Activated CD4-positive, CD25-positive, alpha-beta regulatory T cell treated with anti-CD3 and anti-CD28 coated beads, Interleukin-2, amount 50 U/mL, for 72 hours (primary cell): ENCODE measurements at regions not wholly inside any gene's neighbourhood (a gene's known extent, or its start where the extent isn't known, plus 50 kb on each side); places are given as distances from the start of the nearest gene placed in this dataset.
"Not testable (repeated sequence)": the region's sequence is repeated elsewhere in the genome, so short reads cannot be mapped to it uniquely, and the experiment has no call there.

Experiments
- DNase-seq: peaks from one replicate; pipeline ENCODE4 v3.0.0; 2021

DNA sequence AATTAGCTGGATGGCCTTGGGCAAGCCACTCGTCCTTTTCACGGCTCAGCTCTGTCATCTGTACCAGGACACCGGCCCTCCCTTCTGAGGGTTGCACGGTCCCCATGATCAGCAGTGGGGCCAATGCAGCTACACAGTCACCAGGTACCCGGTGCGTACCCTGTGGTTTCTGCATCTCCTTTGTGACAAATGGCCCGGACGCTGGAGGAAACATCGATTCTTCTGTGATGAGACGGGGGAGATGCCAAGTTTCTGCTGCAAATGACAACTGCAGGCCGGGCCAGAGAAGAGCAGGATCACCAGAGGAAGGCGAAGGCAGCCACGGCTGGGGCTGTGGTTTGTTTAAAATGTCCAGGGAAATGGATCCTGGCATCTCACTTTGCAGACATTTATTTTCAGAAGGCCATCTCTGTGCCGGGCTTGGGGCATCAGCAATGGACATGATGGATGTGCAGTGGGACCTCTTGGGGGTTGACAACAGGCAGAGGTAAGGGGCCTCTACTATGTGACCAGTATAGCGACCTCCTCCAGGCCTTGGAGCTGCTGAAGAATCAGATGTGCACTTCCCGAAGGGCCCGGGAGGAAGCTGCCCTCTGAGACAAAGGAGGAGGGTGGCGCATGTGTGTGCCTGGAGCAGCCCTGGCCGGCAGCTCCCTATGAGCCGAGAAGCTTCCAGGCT is 221.9 kb upstream of the C1orf174 start:
- DNase-seq = no peak

DNA sequence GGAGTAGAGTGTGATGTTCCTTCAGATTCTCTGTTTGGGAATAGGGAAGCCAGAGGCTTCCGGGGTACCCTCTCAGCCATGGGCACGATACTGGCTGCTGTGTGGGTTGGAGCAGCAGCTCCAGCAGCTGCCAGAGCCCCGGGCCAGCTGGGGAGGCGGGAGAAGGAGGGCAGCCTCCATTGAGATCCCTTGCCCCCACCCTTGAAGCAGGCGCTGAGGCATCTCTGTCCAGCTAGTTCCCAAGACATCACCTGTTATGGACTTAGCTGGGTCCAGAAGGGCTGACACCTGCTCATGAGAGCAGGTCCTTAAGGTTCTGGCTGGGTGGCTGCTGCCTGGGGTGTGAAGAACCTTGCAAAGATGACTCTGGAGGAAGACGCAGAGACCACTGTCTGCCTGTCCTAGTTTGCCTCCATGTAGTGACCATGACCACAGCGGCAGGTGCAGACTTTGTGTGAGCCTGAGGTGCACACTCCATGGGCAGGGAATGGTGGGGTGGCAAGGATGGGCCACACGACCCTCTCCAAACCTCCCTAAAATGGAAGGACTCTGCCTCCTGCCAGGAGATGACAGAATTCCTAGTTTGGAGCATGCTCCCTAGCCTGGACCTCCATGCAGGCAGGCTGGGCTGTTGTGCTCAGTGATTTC is 222.6 kb upstream of the C1orf174 start:
- no peak for DNase-seq

DNA sequence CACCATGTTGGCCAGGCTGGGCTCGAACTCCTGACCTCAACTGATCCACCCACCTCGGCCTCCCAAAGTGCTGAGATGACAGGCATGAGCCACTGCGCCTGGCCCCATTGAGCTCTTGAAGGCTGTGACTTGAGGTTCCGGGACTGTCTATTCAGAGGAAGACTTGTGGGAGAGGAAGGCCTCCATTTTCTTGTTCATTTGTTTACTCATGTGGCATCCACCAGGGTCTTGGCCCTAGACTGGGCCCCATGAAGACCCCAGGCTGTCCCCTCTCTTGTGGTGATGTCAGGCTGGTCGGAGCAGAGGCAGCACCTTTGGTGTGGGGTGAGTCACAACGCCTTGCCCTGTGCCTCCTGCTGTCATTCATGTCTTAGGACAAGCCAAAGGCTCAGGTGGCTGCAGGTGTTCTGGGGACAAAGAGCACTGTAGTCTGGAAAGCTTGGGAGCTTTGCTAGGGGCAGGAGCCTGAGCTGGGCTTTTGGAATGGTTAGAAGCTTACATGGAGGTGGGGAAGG is 224.6 kb upstream of the C1orf174 start:
- no peak for DNase-seq

DNA sequence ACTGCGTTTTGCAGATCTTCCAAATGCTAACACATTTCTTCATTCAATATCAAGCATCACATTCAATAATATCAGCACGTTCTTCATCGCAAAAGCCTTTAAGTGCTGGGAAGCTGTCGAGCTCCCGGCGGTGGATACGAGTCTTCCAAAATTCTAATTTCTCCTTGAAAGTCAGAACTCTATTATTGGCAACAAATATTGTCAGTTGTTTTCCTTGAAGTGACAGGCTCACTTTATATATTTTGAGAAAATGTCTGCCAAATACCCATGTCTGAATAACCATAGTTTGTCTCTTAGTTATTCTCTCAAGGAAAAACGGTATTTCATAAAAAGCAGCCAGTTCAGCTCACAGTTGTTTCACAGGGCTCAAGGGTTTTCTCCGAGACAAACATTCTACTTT is 226.2 kb upstream of the C1orf174 start:
- DNase-seq = no peak

DNA sequence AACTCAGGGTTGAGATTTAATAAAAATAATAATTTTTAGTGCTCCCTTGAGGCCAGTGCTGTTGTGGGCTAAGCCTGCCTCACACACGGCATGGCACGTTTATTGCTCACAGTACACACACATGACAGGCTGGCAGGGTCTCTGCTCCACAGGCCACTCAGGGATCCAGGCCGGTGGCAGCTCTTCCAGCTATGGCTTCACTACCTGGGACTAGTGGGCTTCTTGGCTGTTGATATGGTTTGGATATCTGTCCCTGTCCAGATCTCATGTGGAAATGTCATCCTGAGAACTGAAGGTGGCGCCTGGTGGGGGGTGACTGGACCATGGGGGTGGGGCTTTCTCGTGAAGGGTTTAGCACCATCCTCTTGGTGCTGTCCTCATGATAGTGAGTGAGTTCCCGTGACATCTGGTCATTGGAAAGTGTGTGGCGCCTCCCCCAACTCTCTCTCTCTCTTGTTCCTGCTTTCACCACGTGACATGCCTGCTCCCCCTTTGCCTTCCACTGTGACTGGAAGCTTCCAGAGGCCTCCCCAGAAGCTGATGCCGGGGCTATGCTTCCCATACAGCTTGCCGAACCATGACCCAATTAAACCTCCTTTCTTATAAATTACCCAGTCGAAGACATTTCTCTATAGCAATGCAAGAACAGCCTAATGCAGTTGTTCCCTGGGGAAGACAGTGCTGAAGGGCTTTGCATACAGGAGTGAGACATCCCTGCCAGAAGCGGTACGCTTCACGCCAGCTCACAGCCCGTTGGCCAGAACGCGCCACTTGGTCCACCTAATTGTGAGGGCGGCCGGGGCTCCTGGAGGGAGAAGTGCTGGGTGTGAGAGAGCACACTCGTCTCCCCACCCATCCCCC is 226.9 kb upstream of the C1orf174 start:
- DNase-seq = no peak

DNA sequence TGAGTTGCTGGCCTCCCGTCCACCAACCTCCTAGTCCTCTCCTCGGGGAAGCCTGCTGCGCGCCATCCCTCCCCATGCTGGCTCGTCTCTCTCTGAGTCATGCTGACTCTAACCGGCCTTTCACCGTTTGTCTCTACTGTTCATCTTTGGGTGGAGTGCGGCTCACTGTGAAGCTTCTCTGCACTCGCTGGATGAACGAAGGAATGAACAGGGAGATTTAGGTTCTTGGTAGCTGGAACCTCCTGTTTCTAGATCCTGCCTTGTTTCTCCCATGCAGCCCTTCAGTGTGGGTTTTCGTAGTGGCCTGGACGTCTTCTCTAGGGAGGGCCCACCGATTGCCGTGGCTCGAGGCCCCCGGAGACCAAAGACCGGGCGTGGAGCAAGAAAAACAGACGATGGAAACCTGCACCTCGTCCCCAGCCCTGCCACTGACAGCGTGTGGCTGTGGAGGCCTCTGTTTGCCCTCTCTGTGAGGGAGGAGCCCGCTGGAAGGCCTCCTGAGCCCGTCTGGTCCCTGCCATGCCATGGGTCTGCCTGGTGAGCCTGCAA is 227.6 kb upstream of the C1orf174 start:
- DNase-seq = no peak

DNA sequence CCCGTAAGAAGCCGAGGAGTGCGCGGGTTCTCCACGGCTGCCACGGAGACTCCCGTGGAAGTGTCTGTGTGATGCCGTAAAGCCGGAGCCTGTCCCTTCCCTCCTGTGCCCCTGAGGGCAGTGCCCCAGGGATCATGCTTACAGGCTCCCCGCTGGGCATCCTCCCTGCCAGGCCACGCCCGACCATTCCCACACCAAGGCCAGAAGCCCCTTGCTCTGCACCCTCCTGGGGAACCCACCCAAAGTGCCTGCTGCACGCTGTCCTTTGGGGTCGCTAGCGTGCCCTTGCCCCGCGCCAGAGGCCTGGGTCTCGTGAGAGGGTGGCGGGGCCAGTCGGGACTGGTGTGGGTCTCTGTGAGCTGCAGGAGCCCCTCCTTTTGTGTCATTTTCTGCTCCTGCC is 228.5 kb upstream of the C1orf174 start:
- DNase-seq = no peak

DNA sequence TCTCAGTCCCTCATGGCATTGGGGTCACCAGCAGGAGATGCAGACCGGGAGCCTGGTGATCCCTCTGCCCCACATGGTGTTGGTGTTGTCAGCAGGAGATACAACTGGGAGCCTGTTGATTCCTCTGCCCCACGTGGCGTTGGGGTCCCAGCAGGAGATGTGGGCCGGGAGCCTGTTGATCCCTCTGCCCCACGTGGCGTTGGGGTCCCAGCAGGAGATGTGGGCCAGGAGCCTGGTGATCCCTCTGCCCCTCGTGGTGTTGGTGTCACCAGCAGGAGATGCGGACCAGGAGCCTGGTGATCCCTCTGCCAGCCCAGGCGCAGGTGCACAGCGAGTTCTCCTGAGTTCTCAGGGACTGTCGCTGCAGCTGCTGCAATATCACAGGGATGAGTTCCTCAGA is 229.6 kb upstream of the C1orf174 start:
- DNase-seq = no peak

DNA sequence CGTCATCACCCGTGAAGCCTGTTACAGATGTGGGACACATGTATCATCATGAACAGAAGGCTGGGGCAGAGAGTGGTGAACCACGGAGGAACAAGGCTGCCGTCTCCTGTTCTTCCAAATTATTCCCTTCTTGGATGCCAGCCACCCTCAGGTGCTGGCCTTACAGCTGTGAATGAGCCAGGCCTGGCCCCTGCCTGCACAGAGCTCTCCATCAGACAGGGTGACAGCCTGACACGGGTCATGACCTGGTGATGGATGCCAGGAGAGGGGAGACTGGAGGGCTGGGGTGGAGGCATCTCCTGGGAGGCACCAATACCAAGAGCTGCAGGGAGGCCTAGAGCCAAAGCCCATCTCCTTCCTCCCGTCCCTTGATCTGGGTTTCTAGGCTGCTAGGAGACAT is 230.0 kb upstream of the C1orf174 start:
- DNase-seq = no peak

DNA sequence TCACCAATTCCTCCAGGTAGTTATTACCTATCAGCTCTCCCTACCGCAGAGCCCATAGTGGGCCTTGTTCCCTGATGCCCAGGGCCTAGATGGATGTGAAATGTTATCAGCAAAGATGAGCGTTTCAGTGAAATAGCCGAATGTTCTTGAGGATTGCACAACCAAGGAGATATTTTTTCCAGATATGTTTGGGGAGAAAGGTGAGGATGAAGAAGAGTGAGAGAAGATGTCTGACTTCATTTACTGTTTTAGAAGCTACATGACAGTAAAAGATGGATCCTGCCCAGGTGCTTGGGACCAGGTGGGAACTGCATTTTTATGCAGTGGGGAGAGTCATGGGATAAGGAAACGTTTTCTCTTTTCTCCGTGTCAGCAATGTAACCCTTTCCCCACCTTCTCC is 231.7 kb upstream of the C1orf174 start:
- DNase-seq = no peak

DNA sequence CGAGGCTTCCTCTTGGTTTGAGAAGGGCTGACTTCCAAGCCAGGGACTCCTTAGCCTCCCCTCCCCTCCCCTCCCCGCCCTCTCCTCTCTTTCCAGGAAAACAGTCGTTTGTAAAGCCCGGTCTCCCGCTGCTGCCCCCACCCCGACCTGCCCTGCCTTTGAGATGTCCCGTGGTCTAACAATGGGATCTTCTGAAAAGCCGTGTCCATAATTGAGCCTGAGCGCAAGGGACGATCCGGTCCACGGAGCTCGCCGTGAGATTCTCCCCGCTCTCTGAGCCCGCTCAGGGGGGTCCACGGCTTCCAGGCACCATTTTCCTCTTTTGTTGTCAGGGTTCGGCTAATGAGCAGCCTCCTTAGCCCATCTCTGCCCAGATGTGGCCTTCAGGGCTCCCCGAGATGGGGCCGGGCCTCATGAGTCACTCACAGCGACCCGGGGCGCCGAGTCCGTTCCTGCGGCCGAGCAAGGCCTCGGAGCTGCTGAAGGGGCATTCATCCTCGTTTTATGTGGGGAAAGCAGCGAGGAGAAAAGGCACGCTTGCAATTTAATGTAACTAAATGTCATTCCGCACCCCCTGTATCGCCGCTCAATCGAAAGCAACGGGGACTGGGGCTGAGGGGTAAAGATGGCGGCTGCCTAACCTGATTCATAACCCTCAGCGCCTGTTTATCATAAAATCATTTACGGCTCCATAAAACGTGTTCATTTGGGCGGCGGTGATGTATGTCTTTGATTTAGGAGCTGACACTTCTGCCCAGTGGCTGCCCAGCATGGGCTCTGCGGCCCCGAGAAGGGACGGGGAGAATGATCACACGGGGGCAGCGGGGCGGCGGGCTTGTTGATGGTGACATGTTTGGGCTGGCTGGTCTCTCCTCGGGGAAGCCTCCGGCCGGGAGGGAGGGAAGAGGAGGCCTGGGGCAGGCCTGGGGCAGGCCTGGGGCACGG is 232.6 kb upstream of the C1orf174 start:
- no peak for DNase-seq

DNA sequence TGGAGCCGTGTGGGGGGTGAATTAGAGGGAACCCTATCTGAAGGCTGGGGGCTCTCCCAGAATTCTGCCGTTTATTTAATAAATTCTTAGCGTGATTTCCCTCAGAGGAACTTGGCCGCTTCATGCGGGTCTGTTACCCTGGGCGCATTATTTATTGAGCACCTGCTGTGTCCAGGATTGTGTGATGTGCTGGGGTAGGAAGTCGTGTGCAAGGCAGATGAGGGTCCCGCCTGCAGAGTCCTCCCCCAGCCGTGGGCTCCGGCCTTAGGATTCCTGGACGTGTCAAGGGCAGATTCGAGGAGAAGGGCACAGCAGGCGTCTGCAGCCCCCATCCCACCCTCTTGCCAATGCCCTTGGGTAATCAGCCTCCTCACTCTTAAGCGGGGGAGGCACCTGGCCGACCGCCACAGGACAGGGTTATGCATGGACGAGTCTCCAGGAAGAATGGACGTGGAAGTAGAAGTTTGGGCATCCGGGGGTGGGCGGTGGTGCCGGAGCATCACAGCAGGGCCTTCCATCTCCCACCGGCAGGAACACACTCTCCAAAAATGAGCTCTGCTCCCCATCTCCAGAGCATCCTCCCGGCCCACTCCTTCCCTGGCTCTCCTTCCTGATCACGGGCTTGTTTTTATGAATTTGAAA is 233.3 kb upstream of the C1orf174 start:
- no peak for DNase-seq

DNA sequence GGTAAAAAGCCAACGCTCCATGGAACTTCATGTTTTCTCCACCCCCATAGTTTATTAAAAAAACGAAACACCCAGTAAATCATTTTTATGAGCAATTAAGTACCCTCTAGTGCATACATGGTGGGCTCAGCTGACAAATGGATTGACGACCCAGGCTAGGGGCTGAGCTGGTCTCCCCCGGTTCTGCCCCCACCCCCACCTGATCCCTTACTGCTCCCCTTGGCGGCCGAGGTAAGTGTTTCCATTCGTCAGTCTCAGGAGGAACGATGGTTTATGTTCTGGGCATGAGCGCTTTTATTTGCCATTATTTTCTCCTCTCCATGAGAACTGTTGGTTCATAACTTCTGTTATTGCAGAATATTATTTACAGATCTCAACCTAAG is 233.9 kb upstream of the C1orf174 start:
- DNase-seq = no peak

DNA sequence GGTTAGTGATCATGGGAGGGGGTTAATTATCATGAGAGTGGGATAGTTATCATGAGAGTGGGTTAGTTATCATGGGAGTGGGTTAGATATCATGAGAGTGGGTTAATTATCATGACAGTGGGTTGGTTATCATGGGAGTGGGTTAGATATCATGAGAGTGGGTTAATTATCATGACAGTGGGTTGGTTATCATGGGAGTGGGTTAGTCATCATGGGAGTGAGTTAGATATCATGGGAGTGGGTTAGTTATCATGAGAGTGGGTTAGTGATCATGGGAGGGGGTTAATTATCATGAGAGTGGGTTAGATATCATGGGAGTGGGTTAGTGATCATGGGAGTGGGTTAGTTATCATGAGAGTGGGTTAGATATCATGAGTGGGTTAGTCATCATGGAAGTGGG is 235.8 kb upstream of the C1orf174 start:
- DNase-seq = not testable (repeated sequence)

DNA sequence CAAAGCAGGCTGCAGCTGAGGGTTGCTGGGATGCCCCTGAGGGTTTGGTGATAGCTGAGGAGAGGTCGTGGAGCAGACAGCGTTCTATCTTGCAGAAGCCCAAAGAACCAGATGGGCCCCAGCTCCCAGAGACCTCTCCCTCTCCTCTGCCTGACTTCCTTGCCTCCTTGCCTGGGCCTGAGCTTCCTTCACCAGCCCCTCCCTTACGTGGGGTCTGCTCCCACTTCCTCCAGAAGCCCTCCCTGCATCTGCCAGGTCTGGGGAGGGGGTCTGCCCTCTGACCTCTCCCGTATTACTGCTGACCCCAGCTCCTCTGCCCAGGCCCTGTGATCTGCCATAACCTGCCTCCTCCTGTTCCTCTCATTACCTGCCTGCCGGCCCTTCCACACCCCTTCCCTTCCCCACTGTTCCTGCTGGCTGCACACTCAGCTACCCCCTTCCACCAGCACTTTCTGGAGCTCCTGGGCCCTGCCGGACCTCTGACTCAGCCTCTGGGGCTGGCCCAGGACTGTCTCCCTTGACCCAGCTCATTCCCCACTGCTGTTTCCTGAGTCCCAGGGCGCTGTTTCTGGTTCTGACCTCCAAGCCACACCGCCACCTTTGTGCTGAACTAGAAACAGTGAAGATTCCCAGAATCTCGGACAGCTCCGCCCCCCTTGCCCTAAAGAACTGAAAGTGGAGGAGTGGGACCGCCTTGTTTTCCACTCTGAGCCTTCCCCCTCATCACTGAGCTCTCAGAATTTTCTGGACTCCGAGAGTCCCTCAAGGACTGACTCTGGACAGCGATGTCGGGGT is 237.7 kb upstream of the C1orf174 start:
- no peak for DNase-seq

DNA sequence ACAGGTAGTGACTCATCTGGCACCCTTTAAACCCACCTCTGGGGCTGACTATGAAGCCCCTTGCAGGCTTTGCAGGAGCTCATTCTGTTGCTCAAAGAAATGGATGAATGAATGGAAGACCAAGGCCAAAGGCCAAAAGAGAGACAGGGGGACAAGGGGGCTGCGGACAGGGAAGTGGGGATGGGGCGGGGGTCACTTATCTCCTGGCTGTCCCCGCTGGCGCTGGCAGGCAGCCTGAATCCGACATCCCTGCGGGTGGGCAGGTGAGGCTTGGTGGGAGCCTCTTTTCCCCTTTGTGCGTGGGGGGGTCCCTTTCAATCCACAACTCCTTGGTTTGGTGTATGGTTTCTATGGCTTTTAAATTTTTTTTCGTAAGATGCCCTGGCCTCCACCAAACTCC is 239.6 kb upstream of the C1orf174 start:
- no peak for DNase-seq

DNA sequence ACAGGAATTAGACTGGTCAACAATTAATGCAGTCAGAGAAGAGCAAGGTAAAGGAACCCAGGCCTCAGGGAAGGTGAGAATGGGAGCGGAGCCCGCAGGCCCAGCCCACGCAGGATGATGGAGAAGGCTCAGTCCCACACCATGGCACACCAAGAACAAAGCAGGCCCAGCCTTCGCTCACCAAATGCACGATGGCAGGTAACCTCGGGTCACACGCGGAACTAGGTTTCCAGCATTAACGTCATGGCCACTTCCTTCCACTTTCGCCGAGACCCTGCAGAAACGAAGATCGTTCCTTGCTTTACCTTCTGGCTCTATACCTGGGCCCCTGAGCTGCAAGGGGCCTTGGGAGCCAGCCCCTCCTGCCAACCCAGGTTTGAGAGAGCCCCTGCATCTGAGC is 240.2 kb upstream of the C1orf174 start:
- no peak for DNase-seq

DNA sequence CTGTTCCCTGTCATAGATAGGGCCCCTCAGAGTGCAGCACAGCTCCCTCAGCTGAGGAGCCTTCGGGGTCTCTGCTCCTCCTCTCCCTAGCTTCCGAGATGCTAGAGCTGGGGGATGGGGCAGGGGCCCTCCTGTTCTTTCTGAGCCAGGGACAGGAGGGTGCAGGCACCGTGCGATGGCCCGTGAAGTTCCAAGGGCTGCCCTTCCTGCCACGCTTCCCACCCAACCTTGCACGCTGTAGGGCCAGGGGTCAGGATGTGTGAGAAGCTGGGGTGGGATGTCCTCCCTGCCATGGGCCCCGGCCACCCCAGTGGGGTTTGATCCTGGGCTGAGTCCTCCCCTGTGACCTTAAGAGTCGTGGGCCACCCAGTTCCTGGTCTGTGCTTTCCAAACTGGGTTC is 240.7 kb upstream of the C1orf174 start:
- no peak for DNase-seq

DNA sequence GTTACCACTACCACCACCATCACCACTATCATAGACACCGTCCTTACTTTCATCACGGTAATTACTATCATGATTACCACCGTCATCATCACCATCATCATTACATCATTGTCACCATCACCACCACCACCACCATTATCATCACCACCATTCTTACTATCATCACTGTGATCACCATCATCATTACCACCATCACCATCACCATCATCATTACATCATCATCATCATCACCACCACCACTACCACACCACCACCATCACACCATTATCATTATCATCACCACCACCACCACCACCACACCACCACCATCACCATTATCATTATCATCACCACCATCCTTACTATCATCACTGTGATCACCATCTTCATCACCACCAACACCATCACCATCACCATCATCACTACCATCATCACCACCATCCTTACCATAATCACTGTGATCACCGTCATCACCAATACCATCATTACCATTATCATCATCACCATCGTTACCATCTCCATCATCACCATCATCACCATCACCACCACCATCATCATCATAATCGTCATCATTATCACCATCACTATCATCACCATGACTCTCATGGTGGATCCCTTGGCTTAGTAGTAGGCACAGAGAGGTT is 244.4 kb upstream of the C1orf174 start:
- no peak for DNase-seq

DNA sequence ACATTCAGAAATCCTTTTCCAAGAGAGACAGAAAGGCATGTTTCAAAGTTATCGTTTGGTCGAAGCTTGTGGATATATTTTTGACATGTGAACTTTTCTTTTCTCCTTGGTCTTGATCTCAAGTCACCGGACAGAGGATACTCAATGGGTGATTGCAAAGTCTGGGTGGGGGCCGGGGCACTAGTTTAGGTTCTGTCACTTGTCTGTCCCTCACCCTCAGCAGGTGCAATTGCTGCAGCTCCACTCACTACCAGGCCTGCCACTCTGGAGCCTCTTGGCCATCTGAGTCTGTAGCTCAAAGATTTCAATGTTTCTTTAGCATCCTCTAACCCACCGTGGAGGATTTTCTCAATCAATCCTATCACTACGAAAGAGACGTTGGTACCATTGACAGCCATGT is 246.0 kb upstream of the C1orf174 start:
- no peak for DNase-seq

DNA sequence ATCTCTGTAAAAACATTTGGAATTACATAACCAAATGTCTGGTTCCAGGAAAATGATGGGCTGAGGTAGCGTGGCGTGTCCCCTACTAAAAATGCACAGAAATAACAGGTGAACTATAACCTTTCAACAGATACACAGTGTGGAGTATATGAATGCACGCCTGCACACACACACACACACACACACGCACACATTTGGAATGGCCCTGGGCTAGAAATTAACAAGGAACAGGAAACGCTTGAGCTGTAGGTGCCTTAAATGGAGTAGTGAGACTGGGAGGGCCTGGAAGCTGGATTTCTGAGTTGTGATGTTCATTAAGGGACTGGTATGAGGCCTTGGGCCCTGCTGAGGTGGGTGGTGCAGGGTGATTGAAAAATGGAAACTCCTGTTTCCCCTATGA is 246.5 kb upstream of the C1orf174 start:
- DNase-seq = no peak
